T-helper 22 cell (primary cell): ENCODE measurements at regions not wholly inside any gene's neighbourhood (a gene's known extent, or its start where the extent isn't known, plus 50 kb on each side); places are given as distances from the start of the nearest gene placed in this dataset.
"Not testable (repeated sequence)": the region's sequence is repeated elsewhere in the genome, so short reads cannot be mapped to it uniquely, and the experiment has no call there.

Experiments
- DNase-seq: peaks from one replicate; pipeline ENCODE4 v3.0.0-alpha.2; 2020; ENCODE audit warnings: low read depth

- not testable (repeated sequence) for DNase-seq
These were observed 60.0 kb upstream of the GPC3 start for GRCh38 chrX:134045372-134045771.

GRCh38 chrX:134067107-134067506 is 81.7 kb upstream of the GPC3 start:
- not testable (repeated sequence) for DNase-seq

- not testable (repeated sequence) for DNase-seq
These were observed 86.5 kb upstream of the GPC3 start for GRCh38 chrX:134071899-134072298.

- no peak for DNase-seq
These were observed 87.9 kb upstream of the GPC3 start for GRCh38 chrX:134073341-134073740.

GRCh38 chrX:134074151-134074550 is 88.8 kb upstream of the GPC3 start:
- DNase-seq = no peak

GRCh38 chrX:134075894-134076718 is 90.7 kb upstream of the GPC3 start:
- DNase-seq = no peak

- DNase-seq = no peak
These were observed 110.0 kb upstream of the GPC3 start for GRCh38 chrX:134095366-134095765.

GRCh38 chrX:134101636-134102035 is 116.2 kb upstream of the GPC3 start:
- no peak for DNase-seq

- DNase-seq = no peak
These were observed 121.7 kb upstream of the CCDC160 start for GRCh38 chrX:134115270-134115669.

- no peak for DNase-seq
These were observed 99.6 kb upstream of the CCDC160 start for GRCh38 chrX:134137341-134137740.

GRCh38 chrX:134139090-134139489 is 97.9 kb upstream of the CCDC160 start:
- DNase-seq = no peak

GRCh38 chrX:134144231-134144630 is 92.8 kb upstream of the CCDC160 start:
- DNase-seq = no peak

GRCh38 chrX:134146493-134146892 is 90.5 kb upstream of the CCDC160 start:
- DNase-seq = no peak

- DNase-seq = no peak
These were observed 88.8 kb upstream of the CCDC160 start for GRCh38 chrX:134148172-134148692.

- DNase-seq = no peak
These were observed 78.0 kb upstream of the CCDC160 start for GRCh38 chrX:134158821-134159512.

- no peak for DNase-seq
These were observed 75.8 kb upstream of the CCDC160 start for GRCh38 chrX:134161162-134161561.

GRCh38 chrX:134162032-134162431 is 75.0 kb upstream of the CCDC160 start:
- DNase-seq = no peak

- DNase-seq = no peak
These were observed 73.1 kb upstream of the CCDC160 start for GRCh38 chrX:134163836-134164235.

GRCh38 chrX:134167591-134168203 is 69.3 kb upstream of the CCDC160 start:
- no peak for DNase-seq

GRCh38 chrX:134171661-134172587 is 65.1 kb upstream of the CCDC160 start:
- DNase-seq = no peak

- DNase-seq = no peak
These were observed 64.3 kb upstream of the CCDC160 start for GRCh38 chrX:134172588-134173259.
